SK-N-SH treated with all-trans-retinoic acid at 6 μM for 48 hours (cell line): ENCODE measurements at regions not wholly inside any gene's neighbourhood (a gene's known extent, or its start where the extent isn't known, plus 50 kb on each side); places are given as distances from the start of the nearest gene placed in this dataset.

Experiments used
- ATAC-seq: fragments of 200-7000 bp; cut with Tn5 transposase; 3 replicates; pipeline ENCODE4 v1.9.1; 2020; ENCODE audit warnings: mild to moderate bottlenecking, moderate library complexity
- ARNTL ChIP-seq: fragments of 450-650 bp; formaldehyde crosslinking; IDR thresholded peaks from 2 replicates; pipeline ENCODE4 v1.5.0; 2020; ENCODE audit warnings: low read depth, mild to moderate bottlenecking, moderate library complexity, borderline replicate concordance
- BACH2 ChIP-seq: fragments of 250-450 bp; sonication (Bioruptor Pico); IDR thresholded peaks from 2 replicates; pipeline ENCODE4 v1.9.0; 2021; ENCODE audit warnings: mild to moderate bottlenecking, borderline replicate concordance
- CREB5 ChIP-seq: fragments of 250-450 bp; sonication (Bioruptor Pico); IDR thresholded peaks from 2 replicates; pipeline ENCODE4 v1.5.1; 2020; ENCODE audit warnings: low read depth, mild to moderate bottlenecking, moderate library complexity
- CSDC2 ChIP-seq: fragments of 250-450 bp; sonication (Bioruptor Pico); IDR thresholded peaks from 2 replicates; pipeline ENCODE4 v1.5.0; 2020; ENCODE audit warnings: mild to moderate bottlenecking, moderate library complexity
- CSRNP3 ChIP-seq: fragments of 250-450 bp; sonication (Bioruptor Pico); IDR thresholded peaks from 2 replicates; pipeline ENCODE4 v1.5.1; 2021; ENCODE audit warnings: mild to moderate bottlenecking, moderate library complexity
- ESRRG ChIP-seq: fragments of 250-450 bp; sonication (Bioruptor Pico); IDR thresholded peaks from 2 replicates; pipeline ENCODE4 v1.6.1; 2021; ENCODE audit warnings: mild to moderate bottlenecking
- GLIS3 ChIP-seq: fragments of 250-450 bp; sonication (Bioruptor Pico); IDR thresholded peaks from 2 replicates; pipeline ENCODE4 v1.5.0; 2020; ENCODE audit warnings: mild to moderate bottlenecking, moderate library complexity
- ISL1 ChIP-seq: fragments of 250-450 bp; sonication (Bioruptor Pico); IDR thresholded peaks from 2 replicates; pipeline ENCODE4 v2.1.2; 2022; ENCODE audit warnings: mild to moderate bottlenecking, moderate library complexity
- OSR1 ChIP-seq: fragments of 250-450 bp; sonication (Bioruptor Pico); IDR thresholded peaks from 2 replicates; pipeline ENCODE4 v1.8.0; 2022; ENCODE audit warnings: moderate library complexity, mild to moderate bottlenecking, inconsistent platforms
- PATZ1 ChIP-seq: fragments of 250-450 bp; sonication (Bioruptor Pico); IDR thresholded peaks from 2 replicates; pipeline ENCODE4 v1.8.0; 2020; ENCODE audit warnings: mild to moderate bottlenecking, moderate library complexity, borderline replicate concordance
- PPARA ChIP-seq: fragments of 250-450 bp; sonication (Bioruptor Pico); IDR thresholded peaks from 2 replicates; pipeline ENCODE4 v1.5.0; 2020; ENCODE audit warnings: mild to moderate bottlenecking, borderline replicate concordance
- RARB ChIP-seq: fragments of 250-450 bp; sonication (Bioruptor Pico); IDR thresholded peaks from 2 replicates; pipeline ENCODE4 v1.8.0; 2021; ENCODE audit warnings: mild to moderate bottlenecking, moderate library complexity
- SNAI2 ChIP-seq: fragments of 250-450 bp; sonication (Bioruptor Pico); IDR thresholded peaks from 2 replicates; pipeline ENCODE4 v1.5.0; 2020; ENCODE audit warnings: mild to moderate bottlenecking, moderate library complexity
- TCF4 ChIP-seq: fragments of 250-450 bp; sonication (Bioruptor Pico); IDR thresholded peaks from 2 replicates; pipeline ENCODE4 v1.8.0; 2021; ENCODE audit warnings: mild to moderate bottlenecking, moderate library complexity, borderline replicate concordance
- TOX ChIP-seq: fragments of 250-450 bp; sonication (Bioruptor Pico); IDR thresholded peaks from 2 replicates; pipeline ENCODE4 v1.8.0; 2021; ENCODE audit warnings: mild to moderate bottlenecking, moderate library complexity, borderline replicate concordance
- TSHZ2 ChIP-seq: fragments of 250-450 bp; sonication (Bioruptor Pico); IDR thresholded peaks from 2 replicates; pipeline ENCODE4 v1.5.0; 2020; ENCODE audit warnings: mild to moderate bottlenecking, moderate library complexity
- ZFP3 ChIP-seq: fragments of 250-450 bp; sonication (Bioruptor Pico); IDR thresholded peaks from 2 replicates; pipeline ENCODE4 v1.5.0; 2020; ENCODE audit warnings: mild to moderate bottlenecking, moderate library complexity
- ZFP30 ChIP-seq: fragments of 450-650 bp; formaldehyde crosslinking; IDR thresholded peaks from 2 replicates; pipeline ENCODE4 v1.5.0; 2022; ENCODE audit warnings: mild to moderate bottlenecking, moderate library complexity
- ZNF565 ChIP-seq: fragments of 450-650 bp; formaldehyde crosslinking; conservative IDR thresholded peaks from 2 replicates; pipeline ENCODE4 v1.5.0; 2020; ENCODE audit warnings: low read depth, mild to moderate bottlenecking, moderate library complexity
- ZNF70 ChIP-seq: fragments of 450-650 bp; formaldehyde crosslinking; IDR thresholded peaks from 2 replicates; pipeline ENCODE4 v1.5.0; 2020; ENCODE audit warnings: mild to moderate bottlenecking, moderate library complexity
- ZNF8 ChIP-seq: fragments of 450-650 bp; formaldehyde crosslinking; IDR thresholded peaks from 2 replicates; pipeline ENCODE4 v1.5.0; 2020; ENCODE audit warnings: mild to moderate bottlenecking, moderate library complexity

GRCh38 chr17:73958453-73958852 lies 245.0 kb upstream of the RPL38 start:
- ATAC-seq = no peak
- TF ChIP-seq TCF4 (CRISPR knock-in tag) (no peak), ZFP3 (CRISPR knock-in tag) (no peak), PATZ1 (CRISPR knock-in tag) (no peak), BACH2 (CRISPR knock-in tag) (no peak), PPARA (CRISPR knock-in tag) (no peak), OSR1 (CRISPR knock-in tag) (no peak), CREB5 (CRISPR knock-in tag) (no peak), ISL1 (CRISPR knock-in tag) (no peak), CSDC2 (CRISPR knock-in tag) (no peak)

GRCh38 chr17:73960469-73960868 lies 243.0 kb upstream of the RPL38 start:
- TF ChIP-seq OSR1 (CRISPR knock-in tag) (no peak), RARB (CRISPR knock-in tag) (no peak), CSRNP3 (CRISPR knock-in tag) (no peak), PATZ1 (CRISPR knock-in tag) (no peak), TOX (no peak), ESRRG (CRISPR knock-in tag) (no peak), ZNF70 (CRISPR knock-in tag) (no peak), SNAI2 (CRISPR knock-in tag) (no peak), ZFP3 (CRISPR knock-in tag) (no peak), ZFP30 (CRISPR knock-in tag) (no peak), PPARA (CRISPR knock-in tag) (no peak), GLIS3 (CRISPR knock-in tag) (no peak), BACH2 (CRISPR knock-in tag) (no peak), ISL1 (CRISPR knock-in tag) (no peak), TCF4 (CRISPR knock-in tag) (no peak)
- TF ChIP-seq, all 23 proteins: peak for 0
- ATAC-seq = no peak

- no peak for ATAC-seq
- no peak for TF ChIP-seq CSDC2 (CRISPR knock-in tag)
- no peak for TF ChIP-seq ARNTL
- no peak for TF ChIP-seq TCF4 (CRISPR knock-in tag)
- TF ChIP-seq TSHZ2 (CRISPR knock-in tag) = no peak
- TF ChIP-seq ZNF8 (CRISPR knock-in tag) = no peak
- TF ChIP-seq PATZ1 (CRISPR knock-in tag) = no peak
- TF ChIP-seq GLIS3 (CRISPR knock-in tag) = no peak
- no peak for TF ChIP-seq SNAI2 (CRISPR knock-in tag)
- TF ChIP-seq BACH2 (CRISPR knock-in tag) = no peak
- TF ChIP-seq CSRNP3 (CRISPR knock-in tag) = no peak
- no peak for TF ChIP-seq ESRRG (CRISPR knock-in tag)
- no peak for TF ChIP-seq PPARA (CRISPR knock-in tag)
- TF ChIP-seq ZNF565 = no peak
- TF ChIP-seq CREB5 (CRISPR knock-in tag) = no peak
Observed at GRCh38 chr17:73962308-73962707, 241.2 kb upstream of the RPL38 start.
